C1 segment of cervical spinal cord (tissue), 14 donors: ENCODE measurements at regions not wholly inside any gene's neighbourhood (a gene's known extent, or its start where the extent isn't known, plus 50 kb on each side); places are given as distances from the start of the nearest gene placed in this dataset.

Experiments
- DNase-seq, 14 donors: peaks; one replicate each; lab custom pipeline; 2025; lab: John Stamatoyannopoulos, UW

GRCh38 chr13:50676602-50677001 is 166.9 kb downstream of the DLEU7 start:
- no peak for DNase-seq

- DNase-seq: peak in 1 of 14 donors; percentile 64
Measured at GRCh38 chr13:50677258-50677657, 166.2 kb downstream of the DLEU7 start.

- DNase-seq: peak in 9 of 14 donors; percentile 33 to 66 (median 56)
Measured at GRCh38 chr13:50677687-50678463, 165.6 kb downstream of the DLEU7 start.

- DNase-seq: no peak
Measured at GRCh38 chr13:50678464-50679162, 164.9 kb downstream of the DLEU7 start.

DNA sequence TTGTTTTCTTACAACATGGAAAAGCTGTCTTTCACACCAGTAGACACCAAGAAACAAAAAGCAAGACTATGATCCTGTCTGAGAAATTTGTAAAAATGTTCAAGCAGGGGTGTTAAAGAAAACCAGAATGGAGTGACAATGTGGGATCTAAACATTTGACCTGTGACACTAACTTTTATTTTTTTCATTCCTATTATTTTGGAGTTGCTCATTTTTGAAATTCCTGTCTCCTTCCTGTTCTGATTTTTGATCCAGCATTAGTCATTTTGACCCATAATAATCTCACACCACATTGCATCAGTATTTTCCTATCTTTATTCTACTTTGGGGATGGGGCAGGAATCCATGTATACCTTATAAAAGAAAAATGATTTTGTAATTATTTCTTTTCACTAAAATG is 164.2 kb downstream of the DLEU7 start:
- no peak for DNase-seq

DNA sequence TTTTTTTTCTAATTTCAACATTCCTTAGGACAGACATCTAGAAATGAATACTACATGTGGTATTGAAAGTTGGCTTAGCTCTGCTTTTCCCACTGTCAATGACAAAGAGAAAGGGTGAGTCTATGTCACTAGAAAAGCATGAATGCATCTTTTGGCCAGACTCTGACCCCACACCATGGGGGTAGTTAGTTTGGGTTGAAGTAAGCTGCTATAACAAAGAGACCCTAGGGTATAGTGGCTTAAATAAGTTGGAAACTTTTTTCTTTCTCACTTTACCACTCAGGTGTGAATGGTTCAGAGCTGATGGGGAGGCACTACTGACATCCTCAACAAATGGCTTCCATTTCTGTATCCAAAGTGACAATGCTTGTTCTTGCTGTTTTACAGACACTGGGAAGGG is 161.5 kb downstream of the DLEU7 start:
- DNase-seq: no peak

DNA sequence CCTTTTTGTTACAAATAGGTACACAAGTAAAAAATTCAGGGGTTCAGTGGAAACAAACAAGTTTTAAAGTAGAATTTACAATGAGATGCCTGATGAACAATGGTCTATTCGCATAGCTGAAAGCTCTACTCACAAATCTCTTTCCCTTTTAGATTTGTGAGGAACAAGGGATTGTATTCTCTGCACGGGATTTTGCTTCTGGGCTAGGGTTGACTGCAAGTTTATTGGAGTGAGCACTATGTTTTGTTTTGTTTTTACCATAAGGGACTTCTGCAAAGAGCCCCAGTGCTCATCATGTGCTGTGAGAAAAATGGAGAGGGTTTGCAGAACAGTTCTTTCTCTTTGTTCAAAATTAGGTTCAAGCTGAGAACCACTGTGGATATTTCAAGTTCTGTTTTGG is 160.5 kb downstream of the DLEU7 start:
- DNase-seq: peak in 1 of 14 donors; percentile 27

GRCh38 chr13:50684366-50684765 is 159.1 kb downstream of the DLEU7 start:
- DNase-seq: peak in 7 of 14 donors; percentile 20 to 54 (median 34)

DNA sequence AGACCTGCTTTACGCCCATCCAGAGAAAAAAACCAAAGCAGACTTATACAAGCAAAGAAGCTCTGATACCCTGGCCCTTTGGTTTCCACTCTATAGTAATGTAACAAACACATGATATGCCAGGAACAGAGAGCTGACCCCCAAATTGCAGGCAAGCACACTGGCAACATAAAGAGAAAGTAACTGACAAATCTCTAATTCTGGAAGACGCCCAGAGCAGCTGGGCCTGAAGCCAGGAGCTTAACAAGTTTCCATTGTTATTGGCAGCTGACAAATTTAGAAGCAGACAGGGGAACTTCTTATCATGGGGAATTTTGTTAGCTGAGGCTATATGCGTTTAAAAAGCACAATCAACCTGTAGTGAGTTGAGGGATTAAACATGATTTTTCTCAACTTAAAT is 158.0 kb downstream of the DLEU7 start:
- peak in 12 of 14 donors; percentile 23 to 79 (median 65) for DNase-seq

GRCh38 chr13:50685956-50686355 is 157.5 kb downstream of the DLEU7 start:
- no peak for DNase-seq

GRCh38 chr13:50686551-50686950 is 156.9 kb downstream of the DLEU7 start:
- DNase-seq: no peak

DNA sequence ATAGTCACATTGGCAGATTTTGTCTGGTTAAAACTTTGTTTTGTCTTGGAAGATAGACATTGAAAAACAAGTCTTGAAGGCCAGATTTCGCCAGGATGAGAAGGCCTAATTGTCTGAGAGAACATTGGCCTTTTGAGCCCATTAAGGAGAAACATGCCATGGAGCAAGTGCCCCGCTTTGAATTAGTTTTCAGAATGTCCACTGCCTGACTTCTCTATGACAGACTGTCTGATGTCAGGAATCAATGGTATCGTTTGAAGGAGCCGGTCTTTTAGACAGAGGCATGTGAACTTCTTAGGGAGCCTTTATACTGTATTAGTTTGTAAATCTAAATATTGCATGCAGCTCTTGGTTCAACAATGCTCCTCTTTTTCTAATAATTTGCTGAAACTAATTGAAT is 155.9 kb downstream of the DLEU7 start:
- DNase-seq: no peak

- no peak for DNase-seq
Measured at GRCh38 chr13:50690006-50690405, 153.5 kb downstream of the DLEU7 start.

DNA sequence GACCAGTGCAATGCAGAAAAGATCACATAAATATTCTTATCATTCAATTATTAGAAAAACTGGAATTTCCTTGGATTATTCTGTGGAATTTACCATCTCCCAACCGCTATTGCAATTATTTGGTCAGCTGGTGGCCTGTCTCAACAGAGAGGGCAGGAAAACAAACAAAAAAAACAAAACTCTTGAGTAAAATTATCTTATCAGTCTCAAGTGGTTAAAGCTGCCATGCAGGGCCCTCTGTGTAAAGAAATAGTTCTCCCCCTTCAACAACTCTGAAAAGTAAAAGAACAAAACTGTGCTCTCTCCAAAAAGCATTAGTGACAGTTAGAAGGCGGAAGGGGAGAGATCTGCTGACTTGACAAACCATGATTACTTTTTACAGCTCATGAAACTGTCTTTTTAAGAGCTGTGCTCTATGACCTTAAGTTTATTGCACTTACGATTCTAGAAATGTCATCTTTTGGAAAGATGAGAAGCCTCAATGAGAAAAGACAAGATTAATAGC is 152.3 kb downstream of the DLEU7 start:
- no peak for DNase-seq

- no peak for DNase-seq
Measured at GRCh38 chr13:50691681-50692263, 151.7 kb downstream of the DLEU7 start.

DNA sequence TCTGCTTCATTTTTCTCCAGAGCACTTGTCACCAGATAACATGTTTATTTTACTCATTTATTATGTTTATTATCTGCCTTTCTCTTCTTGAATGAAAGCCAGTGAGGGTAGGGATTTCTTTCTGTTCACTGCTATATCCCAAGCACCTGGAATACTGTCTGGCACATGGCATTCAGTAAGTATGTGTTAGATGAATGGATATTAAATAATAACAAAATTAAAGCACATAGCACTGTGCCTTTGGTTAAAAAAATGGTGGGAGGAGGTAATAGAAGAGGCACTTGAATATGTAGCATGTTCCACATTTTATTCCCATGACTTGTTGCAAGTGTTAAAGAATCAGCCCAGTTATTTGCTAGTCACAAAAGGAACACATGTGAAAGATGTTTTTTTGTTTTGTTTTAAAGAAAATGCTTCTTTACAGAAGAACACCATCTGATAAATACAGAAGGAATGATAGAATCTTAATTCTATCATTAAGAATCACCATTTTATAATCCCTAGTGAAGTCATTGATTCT is 151.0 kb downstream of the DLEU7 start:
- no peak for DNase-seq

GRCh38 chr13:50693727-50694126 is 149.8 kb downstream of the DLEU7 start:
- peak in 2 of 14 donors; percentile 11 to 18 for DNase-seq

DNA sequence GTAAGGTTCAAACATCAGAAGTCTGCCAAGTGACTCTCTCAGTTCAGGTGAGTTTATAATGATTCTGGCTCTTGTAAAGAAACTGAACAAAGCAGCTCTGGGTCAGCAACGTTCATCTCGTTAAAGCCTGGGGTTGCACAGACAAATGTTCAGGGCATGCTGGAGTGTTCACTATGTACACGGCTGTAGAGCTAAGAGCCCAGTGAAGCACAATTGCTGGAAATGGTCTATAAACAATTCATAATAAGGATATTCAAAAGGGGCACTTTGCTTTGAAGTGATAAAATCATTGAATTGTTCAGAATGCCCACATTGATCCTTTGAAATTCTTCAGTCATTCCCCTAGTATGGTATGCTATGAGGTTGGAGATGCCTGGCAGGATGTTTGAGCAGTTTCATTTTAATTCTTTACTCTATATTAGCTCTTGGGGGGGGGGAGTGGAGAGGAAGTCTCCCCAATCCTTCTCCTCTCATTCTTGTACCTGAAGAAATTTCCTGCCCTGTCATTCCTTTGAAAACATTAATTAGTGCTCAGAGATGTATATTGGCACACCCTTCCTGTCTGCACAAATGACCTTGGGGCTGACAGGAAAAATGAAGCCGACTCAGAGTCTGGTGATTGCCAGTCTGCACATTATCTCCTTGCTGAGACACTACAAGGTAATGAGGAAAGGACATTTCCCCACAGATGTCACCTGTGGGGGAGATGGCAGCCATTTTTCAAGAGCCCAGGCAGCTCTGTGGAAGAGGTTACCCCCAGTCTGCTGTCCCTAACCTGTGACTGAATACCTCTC is 145.5 kb downstream of the DLEU7 start:
- no peak for DNase-seq

GRCh38 chr13:50699874-50700663 is 143.4 kb downstream of the DLEU7 start:
- DNase-seq: no peak

DNA sequence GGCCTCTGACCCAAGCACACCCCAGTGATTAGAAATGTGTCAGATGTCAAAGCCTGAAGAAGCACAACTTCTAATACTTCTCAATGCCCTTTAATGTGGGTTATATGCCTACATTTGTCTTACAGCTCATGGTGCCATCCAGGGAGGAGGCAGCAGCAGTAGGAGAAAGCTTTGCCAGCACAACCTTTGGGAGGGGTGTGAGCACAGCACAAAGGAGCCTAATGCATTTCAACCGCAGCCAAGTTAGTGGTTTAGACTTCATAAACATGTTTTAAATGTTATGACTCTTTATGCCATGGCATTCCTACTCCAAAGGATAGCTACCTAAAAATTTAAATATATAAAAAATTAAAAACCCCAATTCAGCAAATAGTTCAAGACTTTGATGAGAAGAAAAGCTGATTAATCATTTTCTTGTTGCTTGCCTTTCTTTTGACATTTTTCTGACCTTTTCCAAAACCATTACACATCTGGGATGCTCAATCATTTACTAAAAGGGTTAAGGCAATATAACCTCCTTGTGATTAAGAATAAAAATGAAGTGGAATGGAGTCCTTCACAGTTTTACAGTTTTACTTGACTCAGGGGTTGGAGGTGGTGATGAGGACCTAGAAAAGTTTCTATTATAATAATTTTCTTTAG is 142.7 kb downstream of the DLEU7 start:
- no peak for DNase-seq
